HEK293T (cell line): ENCODE measurements at regions not wholly inside any gene's neighbourhood (a gene's known extent, or its start where the extent isn't known, plus 50 kb on each side); places are given as distances from the start of the nearest gene placed in this dataset.

Experiments used
- FOXK2 ChIP-seq: fragments of 450-650 bp; IDR thresholded peaks from 2 replicates; pipeline ENCODE4 v1.6.1; 2016; ENCODE audit warnings: mild to moderate bottlenecking
- FOXM1 ChIP-seq: fragments of 450-650 bp; IDR thresholded peaks from 2 replicates; pipeline ENCODE4 v1.6.1; 2017; ENCODE audit warnings: mild to moderate bottlenecking, borderline replicate concordance
- SP1 ChIP-seq: fragments of 450-650 bp; IDR thresholded peaks from 2 replicates; pipeline ENCODE4 v1.6.1; 2017

DNA sequence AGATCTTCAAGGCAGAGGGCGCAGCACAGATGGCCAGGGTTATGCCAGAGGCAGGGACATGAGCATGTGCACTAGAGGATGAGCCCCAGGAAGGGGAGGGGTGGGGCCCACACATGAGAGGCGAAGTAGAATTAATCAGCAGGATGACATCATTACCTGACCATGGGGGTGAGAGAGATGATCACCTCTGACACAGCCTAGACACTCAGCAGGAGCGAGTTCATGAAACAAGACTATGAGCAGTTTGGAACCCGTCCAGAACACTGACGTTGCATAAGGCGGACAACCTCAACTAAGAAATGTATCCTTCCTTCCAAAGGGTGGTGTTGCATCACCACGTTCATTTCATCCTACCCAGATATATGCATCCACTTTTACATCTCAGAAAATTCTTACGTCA is 446.7 kb upstream of the TENM3 start:
- no peak for TF ChIP-seq FOXK2
- no peak for TF ChIP-seq FOXM1
- no peak for TF ChIP-seq SP1
